ENCODE measurements at regions not wholly inside any gene's neighbourhood (a gene's known extent, or its start where the extent isn't known, plus 50 kb on each side); places are given as distances from the start of the nearest gene placed in this dataset.

- H3K14ac ChIP-seq (replicated peaks; ENCODE audit: low read depth, low read length) = no peak overlapping the region
- H2BK15ac ChIP-seq (ENCODE audit: low read depth, low read length) = no peak overlapping the region
- 60% methylated on average over 1 of the region's 2 CpGs; no CpG with 5 or more reads in 1 of the 2 experiments for WGBS, 2 experiments (ENCODE audit: extremely low coverage in 2 of 2, insufficient read length in 1 of 2)
- H3K56ac ChIP-seq (ENCODE audit: extremely low read depth, insufficient read depth, low read length) = no peak overlapping the region
- H3K18ac ChIP-seq (ENCODE audit: low read depth, low read length) = no peak overlapping the region
- no TSS peak for BruUV-seq (replicated peaks)
- H4K20me1 ChIP-seq (ENCODE audit: insufficient read depth, low read length) = no peaks in the 10 kb centered on the region
- in situ Hi-C loops (cut with MboI; ENCODE audit: low sequenced_read_pairs) (no loop called here), intact Hi-C loops (cut with micrococcal nuclease) (no loop called here), dilution Hi-C loops (cut with HindIII; ENCODE audit: low sequenced_read_pairs, unreplicated experiment) (no loop called here)
- no peak overlapping the region for H3K4me2 ChIP-seq (ENCODE audit: low read depth, low read length)
- H3K4me1 ChIP-seq (ENCODE audit: control insufficient read depth, insufficient read depth, low read length) = no peaks in the 10 kb centered on the region
- H3K9me1 ChIP-seq (ENCODE audit: insufficient read depth, low read length) = no peaks in the 10 kb centered on the region
- H3K79me1 ChIP-seq (ENCODE audit: low read depth in 1 of 2, low read length in 2 of 2) = no peaks in the 10 kb centered on the region
- no peaks in the 10 kb centered on the region for H3K36me3 ChIP-seq (ENCODE audit: control insufficient read depth, insufficient read depth, low read length)
- no peak overlapping the region for H2AFZ ChIP-seq (replicated peaks; ENCODE audit: low read length, poor library complexity)
- H2AK5ac ChIP-seq (ENCODE audit: low read depth, low read length) = no peak overlapping the region
- H3K27ac ChIP-seq (ENCODE audit: insufficient read depth, low read length) = no peak overlapping the region
- no peak overlapping the region for H2AK9ac ChIP-seq (replicated peaks; ENCODE audit: low read depth, low read length, poor library complexity)
- H3K9me3 ChIP-seq (ENCODE audit: control insufficient read depth, insufficient read depth, low read length) = no peaks in the 10 kb centered on the region
- H4K5ac ChIP-seq (ENCODE audit: low read depth, low read length) = no peak overlapping the region
- H3K9ac ChIP-seq (ENCODE audit: low read depth, low read length) = no peak overlapping the region
- no peak overlapping the region for H2BK120ac ChIP-seq (ENCODE audit: low read depth, low read length)
- no peak for TF ChIP-seq POLR2A (IDR thresholded peaks at IDR 0.05; ENCODE audit: low read depth, low read length)
- TF ChIP-seq NFE2L2 (IDR thresholded peaks at IDR 0.05; ENCODE audit: low read depth, low read length) = no peak
- no peak for TF ChIP-seq RFX5 (IDR thresholded peaks at IDR 0.05; ENCODE audit: low read depth, low read length)
- no peak for TF ChIP-seq RCOR1 (IDR thresholded peaks at IDR 0.05; ENCODE audit: insufficient replicate concordance, low read length)
- TF ChIP-seq ELK1 (IDR thresholded peaks at IDR 0.05; ENCODE audit: borderline replicate concordance, low read depth, low read length) = no peak
- no peak for TF ChIP-seq USF2 (IDR thresholded peaks at IDR 0.05; ENCODE audit: low read depth, low read length)
- no peak for TF ChIP-seq CTCF (conservative IDR thresholded peaks at IDR 0.05; ENCODE audit: low read depth, low read length)
- TF ChIP-seq MAFK (IDR thresholded peaks at IDR 0.05; ENCODE audit: low read depth, low read length) = no peak
- no peak for TF ChIP-seq SMC3 (IDR thresholded peaks at IDR 0.05; ENCODE audit: low read depth, low read length)
- TF ChIP-seq CHD1 (IDR thresholded peaks at IDR 0.05; ENCODE audit: low read depth, low read length) = no peak
- no peak for TF ChIP-seq RAD21 (IDR thresholded peaks at IDR 0.05; ENCODE audit: low read length)
- no peak for TF ChIP-seq CEBPB (IDR thresholded peaks at IDR 0.05; ENCODE audit: low read depth, low read length)
- no peak for TF ChIP-seq MXI1 (IDR thresholded peaks at IDR 0.05; ENCODE audit: borderline replicate concordance, low read depth, low read length)
- H2BK20ac ChIP-seq (ENCODE audit: low read depth, low read length) = no peak overlapping the region
- ChIA-PET CTCF (no interaction called here), POLR2A (ENCODE audit: unreplicated experiment) (no interaction called here)
- DNase-seq (peak; percentile 7), ATAC-seq (ENCODE audit: low read depth) (no peak)
- H4K8ac ChIP-seq (ENCODE audit: low read depth in 2 of 2, low read length in 2 of 2) = no peak overlapping the region
- H3K4ac ChIP-seq (ENCODE audit: low read depth, low read length) = no peak overlapping the region
- no peak overlapping the region for H3K4me3 ChIP-seq (ENCODE audit: insufficient read depth, low read depth, low read length)
- no peak overlapping the region for H3K23ac ChIP-seq (ENCODE audit: low read depth, low read length)
- no peak overlapping the region for H4K91ac ChIP-seq (ENCODE audit: insufficient read depth, low read depth, low read length)
- H3K27me3 ChIP-seq (ENCODE audit: control insufficient read depth, insufficient read depth, low read length) = peaks cover 3% of the 10 kb centered on the region
- no peak overlapping the region for H2BK5ac ChIP-seq (ENCODE audit: low read depth, low read length, poor library complexity, severe bottlenecking)
Observed at GRCh38 chrX:44042116-44042515, 68.9 kb upstream of the NDP start.

Measured in IMR-90 (cell line).